Nephron (organoid): ENCODE measurements at regions not wholly inside any gene's neighbourhood (a gene's known extent, or its start where the extent isn't known, plus 50 kb on each side); places are given as distances from the start of the nearest gene placed in this dataset.
"Not testable (repeated sequence)": the region's sequence is repeated elsewhere in the genome, so short reads cannot be mapped to it uniquely, and the experiment has no call there.

Experiments used
- H3K27ac Mint-ChIP-seq, 3 experiments: 2 replicates each; pipeline ENCODE4 v1.8.0; 2020; ENCODE audit warnings: mixed read lengths in 3 of 3, mild to moderate bottlenecking in 2 of 3, moderate library complexity in 1 of 3
- H3K27me3 Mint-ChIP-seq: 2 replicates; pipeline ENCODE4 v1.8.0; 2021; ENCODE audit warnings: low read depth, mild to moderate bottlenecking, moderate library complexity, mixed read lengths
- H3K36me3 Mint-ChIP-seq: 2 replicates; pipeline ENCODE4 v1.8.0; 2020; ENCODE audit warnings: low read depth, mixed read lengths
- H3K4me1 Mint-ChIP-seq: 2 replicates; pipeline ENCODE4 v1.8.0; 2020; ENCODE audit warnings: mixed read lengths
- H3K4me3 Mint-ChIP-seq, 3 experiments: 2 replicates each; pipeline ENCODE4 v1.8.0; 2020; ENCODE audit warnings: mild to moderate bottlenecking in 3 of 3, mixed read lengths in 3 of 3, moderate library complexity in 2 of 3
- H3K9me3 Mint-ChIP-seq: 2 replicates; pipeline ENCODE4 v1.8.0; 2020; ENCODE audit warnings: mixed read lengths
- TF ChIP-seq, protein P1 (sequence below), 3 experiments: fragments of 200-600 bp; sonication (generic); IDR thresholded peaks; one replicate each; pipeline ENCODE4 v1.5.0; 2021; ENCODE audit warnings: antibody characterized with exemption in 3 of 3; ENCODE audit not compliant: unreplicated experiment in 3 of 3

- H3K4me3 Mint-ChIP-seq = no peak overlapping the region
- H3K27me3 Mint-ChIP-seq = no peaks in the 10 kb centered on the region
- H3K27ac Mint-ChIP-seq = peak overlapping the region; percentile 6 to 81 (median 16)
- TF ChIP-seq, protein P1, sequence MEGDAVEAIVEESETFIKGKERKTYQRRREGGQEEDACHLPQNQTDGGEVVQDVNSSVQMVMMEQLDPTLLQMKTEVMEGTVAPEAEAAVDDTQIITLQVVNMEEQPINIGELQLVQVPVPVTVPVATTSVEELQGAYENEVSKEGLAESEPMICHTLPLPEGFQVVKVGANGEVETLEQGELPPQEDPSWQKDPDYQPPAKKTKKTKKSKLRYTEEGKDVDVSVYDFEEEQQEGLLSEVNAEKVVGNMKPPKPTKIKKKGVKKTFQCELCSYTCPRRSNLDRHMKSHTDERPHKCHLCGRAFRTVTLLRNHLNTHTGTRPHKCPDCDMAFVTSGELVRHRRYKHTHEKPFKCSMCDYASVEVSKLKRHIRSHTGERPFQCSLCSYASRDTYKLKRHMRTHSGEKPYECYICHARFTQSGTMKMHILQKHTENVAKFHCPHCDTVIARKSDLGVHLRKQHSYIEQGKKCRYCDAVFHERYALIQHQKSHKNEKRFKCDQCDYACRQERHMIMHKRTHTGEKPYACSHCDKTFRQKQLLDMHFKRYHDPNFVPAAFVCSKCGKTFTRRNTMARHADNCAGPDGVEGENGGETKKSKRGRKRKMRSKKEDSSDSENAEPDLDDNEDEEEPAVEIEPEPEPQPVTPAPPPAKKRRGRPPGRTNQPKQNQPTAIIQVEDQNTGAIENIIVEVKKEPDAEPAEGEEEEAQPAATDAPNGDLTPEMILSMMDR (IDR thresholded peaks at IDR 0.05; ENCODE audit: unreplicated experiment in 3 of 3) = no peak
- H3K4me1 Mint-ChIP-seq = peaks cover 24% of the 10 kb centered on the region
- peaks cover 19% of the 10 kb centered on the region for H3K36me3 Mint-ChIP-seq
- peaks cover 32% of the 10 kb centered on the region for H3K9me3 Mint-ChIP-seq
These were observed 316.5 kb downstream of the MEX3B start for GRCh38 chr15:81729340-81729739.

- Mint-ChIP-seq H3K4me3 (no peak overlapping the region), H3K36me3 (peaks cover 19% of the 10 kb centered on the region), H3K4me1 (peaks cover 30% of the 10 kb centered on the region), H3K27me3 (no peaks in the 10 kb centered on the region), H3K27ac (peak overlapping the region in 2 of 3 experiments; percentile 7 to 40), H3K9me3 (peaks cover 37% of the 10 kb centered on the region)
- TF ChIP-seq, protein P1 (IDR thresholded peaks at IDR 0.05; ENCODE audit: unreplicated experiment in 3 of 3) = no peak
These were observed 317.1 kb downstream of the MEX3B start for GRCh38 chr15:81728726-81729125.

DNA sequence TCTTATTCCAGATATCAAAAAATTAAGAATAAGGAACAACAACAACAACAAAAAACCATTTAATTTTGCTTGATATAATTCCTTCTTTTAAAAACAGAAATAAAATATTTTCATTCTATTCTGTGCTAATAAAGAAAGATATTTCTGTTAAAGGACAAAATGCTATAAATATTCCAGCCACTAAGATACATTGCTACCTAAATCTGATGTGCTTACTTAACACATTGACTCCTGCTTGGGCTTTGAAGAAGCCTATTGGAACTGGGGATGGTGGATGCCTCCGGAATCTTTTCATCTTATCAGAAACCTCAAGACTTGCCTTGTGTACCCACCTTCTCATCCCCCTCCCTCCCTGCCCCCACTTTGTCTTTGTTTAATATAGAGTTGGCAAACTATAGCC is 320.2 kb downstream of the MEX3B start:
- Mint-ChIP-seq H3K4me1 (peaks cover 38% of the 10 kb centered on the region), H3K27ac (no peak overlapping the region), H3K27me3 (no peaks in the 10 kb centered on the region), H3K9me3 (peaks cover 40% of the 10 kb centered on the region), H3K36me3 (peaks cover 23% of the 10 kb centered on the region), H3K4me3 (no peak overlapping the region)
- TF ChIP-seq, protein P1 (IDR thresholded peaks at IDR 0.05; ENCODE audit: unreplicated experiment in 3 of 3) = no peak

GRCh38 chr15:81724536-81724935 is 321.3 kb downstream of the MEX3B start:
- H3K27ac Mint-ChIP-seq = peak overlapping the region in 2 of 3 experiments; percentile 79 to 85
- H3K4me1 Mint-ChIP-seq = peaks cover 32% of the 10 kb centered on the region
- H3K4me3 Mint-ChIP-seq = no peak overlapping the region
- H3K9me3 Mint-ChIP-seq = peaks cover 35% of the 10 kb centered on the region
- H3K36me3 Mint-ChIP-seq = peaks cover 20% of the 10 kb centered on the region
- TF ChIP-seq, protein P1 (IDR thresholded peaks at IDR 0.05; ENCODE audit: unreplicated experiment in 3 of 3) = no peak
- no peaks in the 10 kb centered on the region for H3K27me3 Mint-ChIP-seq

- no peak overlapping the region for H3K4me3 Mint-ChIP-seq
- peak overlapping the region; percentile 79 to 95 (median 85) for H3K27ac Mint-ChIP-seq
- peaks cover 32% of the 10 kb centered on the region for H3K9me3 Mint-ChIP-seq
- peaks cover 24% of the 10 kb centered on the region for H3K4me1 Mint-ChIP-seq
- H3K36me3 Mint-ChIP-seq = peaks cover 19% of the 10 kb centered on the region
- TF ChIP-seq, protein P1 (IDR thresholded peaks at IDR 0.05; ENCODE audit: unreplicated experiment in 3 of 3) = no peak
- H3K27me3 Mint-ChIP-seq = no peaks in the 10 kb centered on the region
These were observed 322.1 kb downstream of the MEX3B start for GRCh38 chr15:81723701-81724100.

DNA sequence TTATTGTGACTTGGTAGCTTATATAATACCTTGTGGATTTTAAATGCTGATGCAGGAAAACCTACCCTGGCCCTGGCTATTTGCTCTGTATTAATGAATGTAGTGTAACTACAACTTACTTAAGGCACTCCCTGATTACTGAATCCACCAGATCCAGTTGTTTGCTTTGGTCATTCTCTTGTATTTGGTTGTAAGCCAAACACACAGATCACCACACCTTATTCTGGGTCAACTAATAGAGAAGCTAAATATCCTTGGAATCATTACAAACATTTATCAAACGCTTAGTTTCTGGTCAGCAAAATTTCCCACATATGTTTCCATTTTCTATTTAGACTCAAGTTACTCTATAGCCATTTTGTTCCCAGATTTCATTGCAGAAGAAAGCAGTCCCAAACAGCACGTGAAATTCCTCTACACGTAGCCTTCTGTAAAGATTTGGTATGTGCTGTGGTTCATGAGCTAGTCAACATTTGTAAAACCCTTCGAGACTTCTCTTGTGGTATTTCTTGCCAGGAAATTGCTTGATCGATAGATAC is 322.6 kb downstream of the MEX3B start:
- H3K27ac Mint-ChIP-seq = peak overlapping the region; percentile 79 to 95 (median 85)
- no peaks in the 10 kb centered on the region for H3K27me3 Mint-ChIP-seq
- peaks cover 31% of the 10 kb centered on the region for H3K9me3 Mint-ChIP-seq
- no peak overlapping the region for H3K4me3 Mint-ChIP-seq
- peaks cover 19% of the 10 kb centered on the region for H3K36me3 Mint-ChIP-seq
- TF ChIP-seq, protein P1 (IDR thresholded peaks at IDR 0.05; ENCODE audit: unreplicated experiment in 3 of 3) = no peak
- H3K4me1 Mint-ChIP-seq = peaks cover 19% of the 10 kb centered on the region

DNA sequence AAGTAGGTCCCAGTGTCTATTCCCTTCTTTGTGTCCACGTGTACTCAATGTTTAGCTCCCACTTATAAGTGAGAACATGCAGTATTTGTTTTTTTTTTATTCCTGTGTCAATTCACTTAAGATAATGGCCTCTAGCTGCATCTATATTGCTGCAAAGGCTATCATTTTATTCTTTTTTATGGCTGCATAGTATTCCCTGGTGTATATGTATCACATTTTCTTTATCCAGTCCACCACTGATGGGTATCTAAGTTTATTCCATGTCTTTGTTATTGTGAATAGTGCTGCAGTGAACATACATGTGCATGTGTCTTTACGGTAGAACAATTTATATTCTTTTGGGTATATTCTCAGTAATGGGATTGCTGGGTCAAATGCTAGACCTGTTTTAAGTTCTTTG is 329.4 kb downstream of the MEX3B start:
- H3K27me3 Mint-ChIP-seq, H3K27ac Mint-ChIP-seq, H3K4me3 Mint-ChIP-seq, H3K4me1 Mint-ChIP-seq: not testable (repeated sequence)
- Mint-ChIP-seq H3K36me3 (peaks cover 12% of the 10 kb centered on the region), H3K9me3 (peaks cover 18% of the 10 kb centered on the region)
